Epithelial cell of esophagus (primary cell): ENCODE measurements at regions not wholly inside any gene's neighbourhood (a gene's known extent, or its start where the extent isn't known, plus 50 kb on each side); places are given as distances from the start of the nearest gene placed in this dataset.

Source experiments
- DNase-seq: peaks from one replicate; pipeline ENCODE4 v3.0.0; 2010; ENCODE audit warnings: low read depth
- H3K4me3 ChIP-seq: 2 replicates; pipeline ENCODE4 v1.5.1; 2011; ENCODE audit warnings: mild to moderate bottlenecking, low read length, control low read depth
- TF ChIP-seq, protein P1 (sequence below): IDR thresholded peaks from 2 replicates; pipeline ENCODE4 v1.5.1; 2011; ENCODE audit warnings: low read depth, mild to moderate bottlenecking, low read length, control low read depth, inconsistent platforms; ENCODE audit not compliant: insufficient read depth; ENCODE audit errors: missing control alignments

DNA sequence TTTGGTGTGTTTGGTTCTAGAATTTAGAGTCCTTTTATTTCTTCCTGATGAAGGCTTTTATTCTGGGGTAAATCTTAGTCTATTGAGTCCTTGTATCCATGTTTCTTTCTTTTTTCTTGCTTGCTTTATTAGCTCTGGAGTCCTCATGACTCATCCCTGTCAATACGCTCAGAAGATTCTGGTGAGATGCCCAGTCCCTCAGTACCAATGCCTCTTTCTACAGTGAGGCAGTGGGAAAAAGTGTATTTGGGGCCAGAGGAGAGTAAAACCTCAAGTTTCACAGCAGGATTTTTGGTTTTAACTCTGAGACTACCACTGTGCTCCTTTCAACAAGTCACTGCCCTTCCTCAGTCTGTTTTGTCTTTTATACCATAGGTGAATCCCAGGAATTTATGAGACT lies 368.0 kb downstream of the GBA3 start:
- no peak for DNase-seq
- no peak overlapping the region for H3K4me3 ChIP-seq
- TF ChIP-seq, protein P1, sequence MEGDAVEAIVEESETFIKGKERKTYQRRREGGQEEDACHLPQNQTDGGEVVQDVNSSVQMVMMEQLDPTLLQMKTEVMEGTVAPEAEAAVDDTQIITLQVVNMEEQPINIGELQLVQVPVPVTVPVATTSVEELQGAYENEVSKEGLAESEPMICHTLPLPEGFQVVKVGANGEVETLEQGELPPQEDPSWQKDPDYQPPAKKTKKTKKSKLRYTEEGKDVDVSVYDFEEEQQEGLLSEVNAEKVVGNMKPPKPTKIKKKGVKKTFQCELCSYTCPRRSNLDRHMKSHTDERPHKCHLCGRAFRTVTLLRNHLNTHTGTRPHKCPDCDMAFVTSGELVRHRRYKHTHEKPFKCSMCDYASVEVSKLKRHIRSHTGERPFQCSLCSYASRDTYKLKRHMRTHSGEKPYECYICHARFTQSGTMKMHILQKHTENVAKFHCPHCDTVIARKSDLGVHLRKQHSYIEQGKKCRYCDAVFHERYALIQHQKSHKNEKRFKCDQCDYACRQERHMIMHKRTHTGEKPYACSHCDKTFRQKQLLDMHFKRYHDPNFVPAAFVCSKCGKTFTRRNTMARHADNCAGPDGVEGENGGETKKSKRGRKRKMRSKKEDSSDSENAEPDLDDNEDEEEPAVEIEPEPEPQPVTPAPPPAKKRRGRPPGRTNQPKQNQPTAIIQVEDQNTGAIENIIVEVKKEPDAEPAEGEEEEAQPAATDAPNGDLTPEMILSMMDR: no peak

DNA sequence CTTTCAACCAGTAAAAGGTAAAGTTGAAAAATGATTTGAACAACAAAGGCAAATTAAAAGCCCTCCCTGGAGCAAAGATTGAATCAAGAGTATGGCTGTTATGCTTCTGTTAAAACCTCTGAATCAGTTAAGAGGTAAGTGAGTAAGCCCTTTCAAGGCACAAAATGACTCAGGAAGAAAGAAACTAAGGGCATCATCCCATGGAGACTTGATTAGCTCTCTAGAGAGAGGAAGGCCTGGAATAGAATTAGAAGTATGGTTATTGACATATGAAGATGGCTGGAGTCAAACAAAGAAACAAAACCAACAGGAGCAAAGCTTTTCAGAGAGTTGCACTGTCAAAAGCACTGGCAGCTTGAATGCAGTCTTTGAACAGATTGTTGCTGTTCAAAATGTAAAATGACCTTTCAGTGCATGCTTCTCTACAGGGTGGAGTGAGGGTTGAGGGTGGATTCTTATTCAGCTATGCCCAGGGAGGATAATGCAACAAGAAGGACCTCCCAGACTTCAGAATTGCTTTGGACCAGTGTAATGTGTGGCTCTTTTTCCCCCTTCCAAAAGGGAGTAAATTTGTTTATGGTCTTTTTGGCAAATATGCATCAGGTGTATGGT lies 365.5 kb downstream of the GBA3 start:
- TF ChIP-seq, protein P1: no peak
- H3K4me3 ChIP-seq: no peak overlapping the region
- DNase-seq: no peak

DNA sequence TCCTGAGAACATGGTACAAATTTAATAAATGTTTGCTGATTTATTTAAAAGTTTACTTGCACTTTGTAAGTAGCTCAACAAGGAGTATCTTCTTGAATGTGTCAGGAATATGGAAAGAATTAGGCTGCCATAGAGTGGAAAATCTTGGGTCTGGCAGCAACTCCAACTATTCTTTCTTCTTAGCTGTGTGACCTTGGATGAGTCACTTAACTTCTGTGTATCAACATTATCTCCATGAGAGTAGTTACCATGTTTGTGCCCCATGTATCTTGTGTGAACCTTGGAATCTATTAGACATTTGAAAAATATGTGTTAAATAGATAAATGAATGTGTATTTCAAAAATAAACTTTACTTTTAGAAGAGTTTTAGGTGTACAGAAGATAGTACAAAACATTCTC lies 348.8 kb downstream of the GBA3 start:
- TF ChIP-seq, protein P1: no peak
- no peak overlapping the region for H3K4me3 ChIP-seq
- no peak for DNase-seq

DNA sequence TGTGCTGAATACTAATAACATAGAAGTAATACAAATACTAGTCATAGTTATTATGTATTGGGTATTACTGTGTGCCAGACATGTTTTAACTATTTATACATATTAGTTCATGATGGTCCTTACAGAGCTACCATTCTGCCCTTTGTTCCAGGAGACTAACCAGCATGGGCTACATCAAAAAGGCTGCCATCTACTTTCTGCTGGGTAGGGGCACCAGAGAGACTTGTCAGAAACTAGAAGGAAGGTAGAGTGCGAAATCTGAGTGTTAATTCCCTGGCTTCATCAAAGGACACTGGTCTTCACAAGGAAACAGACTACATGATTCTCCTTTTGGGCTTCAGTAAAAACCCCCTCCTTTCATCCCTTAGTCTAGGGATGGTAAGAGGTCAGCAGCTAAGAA lies 347.8 kb downstream of the GBA3 start:
- TF ChIP-seq, protein P1: no peak
- no peak overlapping the region for H3K4me3 ChIP-seq
- DNase-seq: no peak

DNA sequence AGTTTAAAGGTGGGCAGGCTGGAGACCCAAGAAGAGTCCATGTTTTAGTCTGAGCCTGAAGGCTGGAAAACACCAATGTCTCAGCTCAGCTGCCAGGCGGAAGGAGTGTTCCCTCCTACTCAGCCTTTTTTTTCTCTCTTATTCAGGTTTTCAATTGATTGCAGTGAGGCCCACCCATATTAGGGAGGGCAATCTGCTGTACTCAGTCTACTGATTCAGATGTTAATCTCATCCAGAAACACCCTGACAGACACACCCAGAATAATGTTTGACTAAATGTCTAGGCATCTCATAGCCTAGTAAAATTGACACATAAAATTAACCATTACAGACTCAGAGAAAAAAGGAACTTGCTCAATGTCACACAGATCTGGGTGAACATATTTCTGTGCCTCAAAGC lies 347.1 kb downstream of the GBA3 start:
- TF ChIP-seq, protein P1: no peak
- H3K4me3 ChIP-seq: no peak overlapping the region
- peak; percentile 35 for DNase-seq

DNA sequence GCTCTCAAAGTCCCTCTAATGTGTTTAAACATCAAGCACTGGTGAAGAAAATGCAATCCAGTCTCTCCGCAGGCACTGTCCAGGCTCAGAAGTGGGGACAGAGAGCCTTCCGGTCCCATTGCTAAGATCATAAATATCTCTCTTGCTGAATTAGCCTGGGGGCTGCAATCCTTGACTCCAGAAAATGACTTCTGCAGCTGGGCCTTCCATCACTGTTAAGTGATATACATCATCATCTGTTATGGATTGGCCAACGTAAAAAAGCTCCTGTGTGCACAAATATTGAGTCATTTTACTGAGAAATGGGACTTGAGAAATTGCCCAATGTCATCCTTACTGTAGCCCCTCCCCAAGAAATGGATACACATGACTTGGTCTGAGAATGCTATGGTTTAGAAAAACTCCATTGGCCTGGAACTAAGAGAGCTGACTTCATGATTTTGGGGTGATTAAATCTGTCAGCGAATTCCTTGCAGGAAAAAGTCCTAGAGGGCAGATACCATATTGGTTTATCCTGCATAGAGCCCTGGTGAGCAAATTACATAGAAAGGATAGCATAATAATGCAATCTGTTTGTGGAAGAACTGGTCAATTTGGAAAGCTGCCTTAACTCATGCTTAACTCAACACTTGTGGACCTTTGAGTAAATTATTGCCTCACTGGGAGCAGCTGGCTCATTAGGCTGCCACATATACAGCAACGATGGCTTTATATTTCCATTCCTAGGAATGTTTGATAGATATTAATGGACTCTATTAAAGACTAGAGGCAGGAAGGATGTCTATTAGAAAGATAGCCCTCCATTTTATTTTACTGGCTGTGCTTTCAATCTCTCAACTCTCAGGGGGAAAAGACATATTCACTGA lies 346.1 kb downstream of the GBA3 start:
- H3K4me3 ChIP-seq: no peak overlapping the region
- DNase-seq: no peak
- TF ChIP-seq, protein P1: no peak
